ENCODE measurements at regions not wholly inside any gene's neighbourhood (a gene's known extent, or its start where the extent isn't known, plus 50 kb on each side); places are given as distances from the start of the nearest gene placed in this dataset.

DNA sequence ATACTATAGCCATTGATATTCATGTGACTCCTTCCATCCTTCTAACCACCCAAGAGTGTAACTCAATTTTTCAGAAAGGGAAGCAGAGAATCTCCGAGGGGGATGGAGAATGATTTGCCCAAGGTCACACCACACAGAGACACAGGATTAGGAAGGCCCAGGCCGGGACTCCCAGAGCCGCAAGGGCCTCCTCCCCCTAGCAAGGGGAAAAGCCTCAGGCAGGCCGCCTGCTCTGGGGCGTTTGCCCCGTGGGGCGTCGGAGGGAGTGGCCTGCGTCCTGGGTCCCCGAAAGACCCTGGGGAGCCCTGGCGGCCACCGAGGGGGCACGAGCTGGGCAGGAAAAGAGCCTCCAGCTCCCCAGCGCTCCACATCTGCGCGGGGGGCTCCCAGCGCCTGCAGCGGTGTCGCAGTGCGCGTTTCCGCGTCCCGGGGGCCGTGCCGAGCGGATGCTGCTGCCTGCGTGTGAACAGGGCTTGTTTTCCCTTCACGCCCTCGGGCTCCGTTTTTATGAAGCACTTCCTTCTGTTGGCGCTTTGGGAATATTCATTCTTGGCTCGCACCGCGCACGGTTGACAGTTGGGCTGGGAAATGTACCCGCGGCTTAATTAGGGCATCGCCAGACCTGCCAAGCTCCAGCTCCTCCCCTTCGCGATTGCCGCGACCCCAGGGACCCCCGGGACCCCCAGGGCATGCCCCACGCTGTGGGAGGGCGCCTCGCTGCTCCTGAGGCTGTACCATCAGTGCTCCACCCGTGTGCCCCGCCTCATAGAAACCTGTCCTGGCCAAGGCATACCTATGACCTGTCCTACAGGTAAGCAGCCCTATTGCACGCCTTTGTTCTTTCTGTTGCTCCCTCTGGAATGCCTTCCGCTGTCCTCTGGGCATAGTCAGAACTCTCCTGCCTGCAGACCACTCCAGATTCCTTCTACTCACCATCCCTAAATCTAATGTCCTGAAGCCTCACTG is 158.9 kb upstream of the GLI2 start:
- Histone ChIP-seq H3K27ac (ENCODE audit: low read length) (no peak overlapping the region), H3K9ac (ENCODE audit: low read depth, low read length) (no peak overlapping the region), H3K4me3 (ENCODE audit: low read length) (peak overlapping the region; percentile 63), H3K27me3 (ENCODE audit: insufficient read depth, low read length) (peaks cover 100% of the 10 kb centered on the region), H3K4me1 (ENCODE audit: insufficient read depth, low read length) (peaks cover 14% of the 10 kb centered on the region), H3K9me3 (ENCODE audit: insufficient read depth, low read depth, low read length) (no peaks in the 10 kb centered on the region), H3K36me3 (ENCODE audit: insufficient read depth, low read depth, low read length) (no peaks in the 10 kb centered on the region)

DNA sequence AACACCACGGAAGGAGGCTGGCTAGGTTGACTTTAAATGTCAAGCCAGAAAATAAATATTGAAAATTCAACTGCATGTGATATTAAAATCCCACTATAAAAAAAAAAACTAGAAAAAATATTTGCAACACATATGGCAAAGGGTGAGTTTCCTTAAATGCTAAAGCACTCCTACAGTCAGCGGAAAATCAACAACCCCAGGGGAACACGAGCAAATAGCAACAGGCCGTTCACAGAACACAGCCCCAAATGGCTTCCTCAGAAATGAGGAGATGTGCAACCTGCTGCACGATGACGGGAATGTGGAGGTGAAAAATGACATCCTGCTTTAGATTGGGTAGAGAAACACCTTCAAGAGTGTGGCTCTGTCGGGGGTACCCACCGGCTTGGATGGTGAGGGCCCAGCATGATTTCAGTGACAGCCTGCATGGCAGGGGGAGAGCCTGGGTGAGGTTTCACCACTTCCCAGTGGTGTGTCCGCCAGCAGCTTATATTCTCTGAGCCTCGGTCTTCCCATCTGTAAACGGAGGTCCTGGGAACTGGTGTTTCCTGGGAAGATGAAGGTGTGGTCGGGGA is 157.9 kb upstream of the GLI2 start:
- Histone ChIP-seq H3K27me3 (ENCODE audit: insufficient read depth, low read length) (peaks cover 97% of the 10 kb centered on the region), H3K27ac (ENCODE audit: low read length) (no peak overlapping the region), H3K36me3 (ENCODE audit: insufficient read depth, low read depth, low read length) (no peaks in the 10 kb centered on the region), H3K9me3 (ENCODE audit: insufficient read depth, low read depth, low read length) (no peaks in the 10 kb centered on the region), H3K4me1 (ENCODE audit: insufficient read depth, low read length) (peaks cover 14% of the 10 kb centered on the region), H3K4me3 (ENCODE audit: low read length) (no peak overlapping the region), H3K9ac (ENCODE audit: low read depth, low read length) (no peak overlapping the region)

DNA sequence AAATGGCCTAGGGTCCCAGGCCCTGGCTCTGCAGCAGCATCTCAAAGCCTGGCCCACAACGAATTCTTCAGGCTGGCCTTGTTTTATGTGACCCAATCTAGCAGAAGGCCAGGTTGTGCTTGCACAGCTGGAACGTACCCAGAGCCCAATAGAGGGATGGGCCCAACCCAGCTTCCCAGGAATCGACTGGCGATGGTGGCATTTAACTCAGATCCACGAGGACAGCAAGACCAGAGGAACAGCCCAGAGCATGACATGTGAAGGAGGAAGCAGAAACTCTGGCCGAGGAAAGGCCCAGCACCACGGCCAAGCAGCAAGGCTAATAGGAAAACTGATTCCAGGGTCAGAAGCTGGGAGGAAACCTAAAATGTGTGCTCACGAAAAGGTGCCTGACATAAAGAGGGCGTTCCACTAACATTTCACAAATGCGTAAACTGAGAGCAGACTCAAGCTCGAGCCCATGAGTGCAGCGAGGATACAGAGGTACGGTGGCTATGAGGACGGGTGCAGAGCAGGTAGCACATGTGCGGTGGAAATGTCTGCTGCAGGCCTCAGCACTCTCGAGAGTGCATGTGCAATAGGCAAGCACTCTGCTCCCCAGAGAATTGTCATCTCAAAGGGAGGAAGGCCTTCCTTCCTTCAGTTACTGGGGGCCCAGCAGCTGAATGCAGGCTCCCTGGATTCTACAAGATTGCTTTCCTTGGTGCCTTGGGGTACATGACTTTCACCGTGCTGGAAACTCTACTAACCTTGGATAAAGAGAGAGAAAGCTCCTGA is 156.9 kb upstream of the GLI2 start:
- Histone ChIP-seq H3K9me3 (ENCODE audit: insufficient read depth, low read depth, low read length) (no peaks in the 10 kb centered on the region), H3K4me1 (ENCODE audit: insufficient read depth, low read length) (peaks cover 14% of the 10 kb centered on the region), H3K27me3 (ENCODE audit: insufficient read depth, low read length) (peaks cover 97% of the 10 kb centered on the region), H3K36me3 (ENCODE audit: insufficient read depth, low read depth, low read length) (no peaks in the 10 kb centered on the region), H3K4me3 (ENCODE audit: low read length) (no peak overlapping the region), H3K9ac (ENCODE audit: low read depth, low read length) (no peak overlapping the region), H3K27ac (ENCODE audit: low read length) (no peak overlapping the region)

DNA sequence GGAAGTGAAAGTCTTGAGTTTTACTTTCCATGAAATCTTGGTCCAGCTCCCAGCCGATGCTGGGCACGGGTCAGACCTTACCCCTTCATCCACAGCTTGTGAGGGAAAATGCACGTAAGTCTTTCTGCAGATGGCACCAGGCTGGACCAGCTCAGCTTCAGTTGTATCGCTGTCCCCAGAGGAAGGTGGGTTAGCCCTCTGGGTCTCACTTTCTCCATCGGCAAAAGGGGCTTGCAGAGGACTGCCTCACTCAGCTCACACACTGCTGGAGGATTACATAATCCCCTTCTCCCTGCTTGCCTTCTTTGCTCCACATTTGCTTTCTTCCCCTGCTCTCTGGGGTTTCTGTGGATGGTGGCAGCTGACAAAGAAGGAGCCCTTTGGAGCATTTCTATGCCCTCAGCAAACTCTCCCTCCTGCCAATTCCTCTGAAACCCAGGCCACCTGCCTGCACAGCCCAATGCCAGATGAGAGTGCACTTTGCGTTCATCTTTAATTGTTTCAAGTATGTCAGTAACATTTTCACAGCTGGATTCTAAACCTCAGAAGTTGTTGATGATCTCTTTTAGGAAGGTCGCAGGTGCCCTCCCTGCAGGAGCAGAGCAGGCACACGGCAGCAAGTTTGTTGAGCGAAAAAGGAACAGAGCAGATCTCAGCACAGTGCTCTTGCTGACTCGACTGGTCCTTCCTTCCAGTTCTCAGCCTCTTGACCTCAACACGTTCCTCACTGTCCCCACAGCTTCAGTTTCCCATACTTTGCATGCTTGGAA is 155.6 kb upstream of the GLI2 start:
- Histone ChIP-seq H3K4me3 (ENCODE audit: low read length) (no peak overlapping the region), H3K36me3 (ENCODE audit: insufficient read depth, low read depth, low read length) (no peaks in the 10 kb centered on the region), H3K4me1 (ENCODE audit: insufficient read depth, low read length) (peaks cover 14% of the 10 kb centered on the region), H3K9me3 (ENCODE audit: insufficient read depth, low read depth, low read length) (no peaks in the 10 kb centered on the region), H3K27ac (ENCODE audit: low read length) (no peak overlapping the region), H3K27me3 (ENCODE audit: insufficient read depth, low read length) (peaks cover 91% of the 10 kb centered on the region), H3K9ac (ENCODE audit: low read depth, low read length) (no peak overlapping the region)

DNA sequence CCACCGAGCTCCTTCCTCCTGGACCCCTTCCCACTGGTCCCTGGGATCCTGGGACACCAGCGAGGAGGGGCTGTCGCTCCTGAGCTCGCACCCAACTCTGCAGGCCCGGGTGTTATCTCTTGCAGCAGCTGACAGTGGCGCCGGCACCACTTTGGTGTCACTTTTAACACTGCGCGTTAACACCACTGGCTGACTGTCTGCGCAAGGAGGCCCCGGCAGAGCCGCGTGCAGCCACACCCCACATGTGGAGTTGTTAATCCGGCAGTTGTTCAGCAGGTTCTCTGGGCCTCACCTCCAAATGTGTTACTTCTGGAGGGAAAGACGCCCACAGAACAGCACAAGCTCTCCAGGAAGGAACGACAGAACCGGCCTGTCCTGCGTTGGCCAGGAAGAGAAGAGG is 155.0 kb upstream of the GLI2 start:
- peaks cover 91% of the 10 kb centered on the region for H3K27me3 ChIP-seq (ENCODE audit: insufficient read depth, low read length)
- H3K9me3 ChIP-seq (ENCODE audit: insufficient read depth, low read depth, low read length), result no peaks in the 10 kb centered on the region
- H3K9ac ChIP-seq (ENCODE audit: low read depth, low read length), result no peak overlapping the region
- no peaks in the 10 kb centered on the region for H3K36me3 ChIP-seq (ENCODE audit: insufficient read depth, low read depth, low read length)
- H3K4me3 ChIP-seq (ENCODE audit: low read length), result no peak overlapping the region
- H3K27ac ChIP-seq (ENCODE audit: low read length), result no peak overlapping the region
- H3K4me1 ChIP-seq (ENCODE audit: insufficient read depth, low read length), result peaks cover 9% of the 10 kb centered on the region

DNA sequence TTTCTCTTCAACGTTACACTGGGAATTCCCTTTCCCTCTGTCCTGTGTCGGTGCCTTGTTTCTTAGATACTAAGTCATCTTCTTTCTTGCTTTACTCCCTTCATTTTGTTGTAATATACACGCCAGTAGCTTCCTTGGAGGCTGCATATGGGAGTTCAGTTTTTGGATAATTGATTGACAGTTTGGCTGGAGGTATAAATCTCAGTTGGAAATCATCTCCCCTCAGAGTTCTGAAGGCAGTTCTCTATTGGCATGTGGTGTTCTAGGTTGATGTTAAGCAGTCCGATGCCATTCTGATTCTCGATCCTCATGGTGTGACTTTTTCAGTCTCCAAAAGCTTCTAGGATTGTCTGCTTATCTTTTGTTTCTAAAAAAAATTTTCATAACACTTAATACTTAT is 152.5 kb upstream of the GLI2 start:
- Histone ChIP-seq H3K27me3 (ENCODE audit: insufficient read depth, low read length) (peaks cover 89% of the 10 kb centered on the region), H3K9me3 (ENCODE audit: insufficient read depth, low read depth, low read length) (no peaks in the 10 kb centered on the region), H3K4me1 (ENCODE audit: insufficient read depth, low read length) (peaks cover 5% of the 10 kb centered on the region; the same call in 1 of the 2 replicates), H3K36me3 (ENCODE audit: insufficient read depth, low read depth, low read length) (no peaks in the 10 kb centered on the region), H3K27ac (ENCODE audit: low read length) (no peak overlapping the region), H3K4me3 (ENCODE audit: low read length) (no peak overlapping the region), H3K9ac (ENCODE audit: low read depth, low read length) (no peak overlapping the region)

DNA sequence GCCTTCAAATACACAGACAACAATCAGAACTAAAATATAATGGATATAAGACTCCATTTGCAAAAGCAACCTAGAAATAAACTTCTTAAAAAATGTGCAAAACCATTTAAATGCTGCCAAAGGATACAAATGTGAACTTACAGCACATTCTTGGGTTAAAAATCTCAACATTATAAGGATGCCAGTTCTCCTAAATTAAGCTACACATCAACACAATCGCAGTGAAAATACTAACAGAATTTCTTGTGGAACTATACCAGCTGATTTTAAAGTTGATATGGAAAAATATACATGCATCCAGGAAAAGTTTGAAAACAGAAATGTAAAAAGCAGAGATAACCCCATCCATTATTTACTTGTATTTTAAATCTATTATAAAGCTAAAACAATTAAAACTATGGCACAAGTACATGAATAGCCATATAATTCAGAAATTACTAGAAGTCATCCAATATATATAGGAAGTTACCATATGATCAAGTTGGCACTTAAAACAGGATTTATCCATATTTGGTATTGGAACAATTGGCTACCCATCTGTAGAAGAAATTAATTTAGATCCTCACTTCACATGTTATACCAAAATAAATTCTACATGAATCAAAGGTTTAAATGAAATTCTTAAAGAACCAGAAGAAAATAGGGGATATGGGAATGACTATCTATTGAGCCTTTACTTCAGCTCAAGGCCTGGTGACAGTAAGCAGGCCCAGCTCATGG is 151.7 kb upstream of the GLI2 start:
- Histone ChIP-seq H3K9ac (ENCODE audit: low read depth, low read length) (no peak overlapping the region), H3K9me3 (ENCODE audit: insufficient read depth, low read depth, low read length) (no peaks in the 10 kb centered on the region), H3K27me3 (ENCODE audit: insufficient read depth, low read length) (peaks cover 89% of the 10 kb centered on the region), H3K4me3 (ENCODE audit: low read length) (no peak overlapping the region), H3K36me3 (ENCODE audit: insufficient read depth, low read depth, low read length) (no peaks in the 10 kb centered on the region), H3K4me1 (ENCODE audit: insufficient read depth, low read length) (peaks cover 8% of the 10 kb centered on the region; the same call in 1 of the 2 replicates), H3K27ac (ENCODE audit: low read length) (no peak overlapping the region)

DNA sequence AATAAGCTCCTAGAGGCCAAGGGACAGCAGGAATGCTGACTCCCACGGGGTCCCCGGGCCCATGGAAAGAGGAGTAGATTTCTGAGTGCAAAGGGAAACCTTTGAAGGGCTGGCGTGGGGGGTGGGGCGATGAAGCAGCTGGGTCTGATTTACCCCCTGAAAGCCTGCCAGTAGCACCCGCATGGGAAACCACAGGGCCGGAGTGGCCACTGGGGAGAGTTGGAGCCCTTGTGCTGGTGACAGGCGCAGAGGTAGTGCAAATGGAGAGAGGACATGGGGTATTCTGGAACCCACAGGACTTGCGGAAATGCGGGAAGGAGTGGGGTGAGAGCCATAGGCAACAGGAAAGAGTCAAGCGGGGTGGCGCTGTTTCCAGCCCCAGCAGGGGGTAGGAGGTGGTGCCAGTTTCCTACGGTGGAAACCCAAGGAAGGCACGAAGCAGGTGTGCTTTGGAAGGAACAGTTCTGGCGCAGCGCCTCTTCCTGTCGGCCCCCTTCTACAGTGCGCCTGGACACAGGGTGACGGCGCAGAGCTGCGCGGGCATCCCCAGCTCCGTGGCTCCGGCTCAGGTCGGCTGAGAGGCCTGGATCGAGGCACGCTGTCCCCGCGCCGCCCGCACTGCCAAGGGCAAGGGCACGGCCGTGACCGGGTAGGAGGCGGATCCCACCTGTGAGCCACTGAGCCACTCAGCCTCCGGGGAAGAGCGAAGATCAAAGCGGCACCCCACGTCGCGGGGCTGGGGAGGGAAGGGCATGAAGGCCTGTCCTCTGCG is 149.0 kb upstream of the GLI2 start:
- Histone ChIP-seq H3K9ac (ENCODE audit: low read depth, low read length) (peak overlapping the region; percentile 60; the same call in 1 of the 2 replicates), H3K4me1 (ENCODE audit: insufficient read depth, low read length) (peaks cover 8% of the 10 kb centered on the region), H3K27me3 (ENCODE audit: insufficient read depth, low read length) (peaks cover 89% of the 10 kb centered on the region), H3K4me3 (ENCODE audit: low read length) (peak overlapping the region; percentile 66), H3K9me3 (ENCODE audit: insufficient read depth, low read depth, low read length) (no peaks in the 10 kb centered on the region), H3K27ac (ENCODE audit: low read length) (no peak overlapping the region), H3K36me3 (ENCODE audit: insufficient read depth, low read depth, low read length) (no peaks in the 10 kb centered on the region)

DNA sequence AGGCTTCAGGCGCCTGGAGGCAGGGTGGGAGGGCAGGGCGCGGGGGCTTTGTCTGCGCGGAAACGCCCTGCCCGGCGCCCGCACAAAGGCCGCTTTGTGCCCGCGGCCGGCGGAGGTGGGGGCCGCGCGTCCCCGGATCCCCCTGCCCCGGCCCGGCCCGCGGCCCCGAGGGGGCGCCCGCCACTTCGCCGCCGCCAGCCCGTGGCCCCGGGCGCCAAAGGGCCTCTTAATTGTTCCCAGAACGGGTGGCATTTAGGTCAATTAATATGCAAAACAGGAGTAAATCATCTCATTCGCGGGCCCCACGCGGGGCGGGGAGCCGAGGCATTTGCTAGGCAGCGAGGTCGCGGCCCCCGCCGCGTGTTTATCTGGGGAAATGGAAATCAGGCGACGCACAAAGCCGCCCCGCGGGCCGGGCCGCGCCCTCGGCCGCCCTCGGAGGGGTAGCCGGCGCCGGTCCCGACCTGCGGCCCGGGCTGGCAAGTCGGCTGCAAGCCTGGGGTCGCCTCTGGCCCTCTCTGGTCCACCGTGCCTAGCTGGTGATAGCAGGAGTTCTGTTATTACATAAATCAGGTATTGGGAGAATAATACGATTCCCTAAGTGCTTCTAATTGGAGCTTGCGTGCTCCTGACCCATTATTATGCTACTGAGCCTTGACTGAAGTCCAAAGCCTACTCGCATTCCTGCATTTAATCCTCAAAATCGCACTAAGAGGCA is 148.2 kb upstream of the GLI2 start:
- peak overlapping the region; percentile 66; the same call in 1 of the 2 replicates for H3K4me3 ChIP-seq (ENCODE audit: low read length)
- H3K27me3 ChIP-seq (ENCODE audit: insufficient read depth, low read length), result peaks cover 91% of the 10 kb centered on the region
- H3K9me3 ChIP-seq (ENCODE audit: insufficient read depth, low read depth, low read length), result no peaks in the 10 kb centered on the region
- H3K9ac ChIP-seq (ENCODE audit: low read depth, low read length), result peak overlapping the region; percentile 60; the same call in 1 of the 2 replicates
- no peak overlapping the region for H3K27ac ChIP-seq (ENCODE audit: low read length)
- H3K4me1 ChIP-seq (ENCODE audit: insufficient read depth, low read length), result peaks cover 8% of the 10 kb centered on the region
- H3K36me3 ChIP-seq (ENCODE audit: insufficient read depth, low read depth, low read length), result no peaks in the 10 kb centered on the region

DNA sequence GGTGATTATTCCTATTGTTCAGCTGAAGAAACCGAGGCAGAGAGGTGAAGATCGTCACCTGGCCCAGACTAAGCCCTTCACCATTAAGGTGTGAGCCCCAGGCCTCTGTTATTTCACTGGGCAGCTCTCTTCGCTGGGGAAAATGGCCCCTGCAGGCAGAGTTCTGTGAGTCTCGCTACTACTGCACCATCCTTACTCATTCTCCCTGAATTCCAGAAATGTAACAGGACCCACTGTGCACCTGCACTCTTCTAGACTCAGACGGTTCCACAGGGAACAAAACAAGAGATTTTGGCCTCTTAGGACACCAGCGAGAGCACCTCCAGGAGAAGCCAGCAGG is 147.7 kb upstream of the GLI2 start:
- Histone ChIP-seq H3K4me1 (ENCODE audit: insufficient read depth, low read length) (peaks cover 8% of the 10 kb centered on the region), H3K4me3 (ENCODE audit: low read length) (peak overlapping the region; percentile 51; the same call in 1 of the 2 replicates), H3K9me3 (ENCODE audit: insufficient read depth, low read depth, low read length) (no peaks in the 10 kb centered on the region), H3K27me3 (ENCODE audit: insufficient read depth, low read length) (peaks cover 89% of the 10 kb centered on the region), H3K9ac (ENCODE audit: low read depth, low read length) (no peak overlapping the region), H3K27ac (ENCODE audit: low read length) (no peak overlapping the region), H3K36me3 (ENCODE audit: insufficient read depth, low read depth, low read length) (no peaks in the 10 kb centered on the region)

Data from iPS-20b (cell line).